ENCODE measurements at regions not wholly inside any gene's neighbourhood (a gene's known extent, or its start where the extent isn't known, plus 50 kb on each side); places are given as distances from the start of the nearest gene placed in this dataset.

DNA sequence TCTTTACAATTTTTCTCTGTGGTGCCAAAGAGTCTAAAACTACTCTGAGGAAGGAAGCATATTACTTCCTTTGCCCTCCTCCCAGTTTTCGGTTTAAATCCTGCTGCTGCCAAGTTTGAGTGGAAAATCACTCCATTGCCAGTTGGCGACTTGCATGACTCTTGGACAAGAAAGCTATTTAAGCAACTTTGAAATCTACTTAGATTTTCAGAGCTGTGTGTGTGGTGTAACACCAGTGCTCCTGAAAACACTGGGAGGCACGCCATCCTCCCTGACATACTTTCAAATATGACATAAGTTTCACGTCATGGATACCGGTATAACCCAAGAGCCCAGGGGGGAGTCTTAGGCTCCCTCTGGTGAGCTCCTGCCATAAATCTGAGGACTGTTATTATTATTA is 83.5 kb upstream of the RIOK2 start:
- Histone ChIP-seq H3K4me3 (no peak overlapping the region), H3K9me3 (replicated peaks) (peaks cover 11% of the 10 kb centered on the region), H3K27ac (replicated peaks) (no peak overlapping the region)

DNA sequence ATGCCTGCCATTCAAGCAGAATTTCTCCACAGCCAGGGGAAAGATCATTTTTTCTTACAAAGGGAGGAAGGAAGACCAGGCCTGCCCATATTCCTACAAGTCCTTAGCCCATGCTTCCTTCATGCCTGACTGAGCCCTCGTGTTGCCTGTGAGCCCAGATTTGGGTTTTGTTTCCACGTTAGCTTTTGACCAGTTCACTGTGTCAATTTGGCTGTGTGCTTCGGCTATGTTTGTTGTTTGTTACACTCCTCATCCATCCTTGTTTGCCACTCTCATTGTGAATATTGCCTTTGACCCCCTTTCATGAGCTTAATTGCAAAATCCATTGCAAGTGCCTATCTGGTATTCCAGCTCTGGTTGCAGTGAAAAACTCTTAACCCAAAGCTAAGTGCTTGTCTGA is 84.7 kb upstream of the RIOK2 start:
- intact Hi-C loops (cut with micrococcal nuclease) = no loop called here
- no peak overlapping the region for H3K4me3 ChIP-seq
- peaks cover 17% of the 10 kb centered on the region for H3K9me3 ChIP-seq (replicated peaks)
- H3K36me3 ChIP-seq = no peaks in the 10 kb centered on the region
- no peak for DNase-seq
- H3K27me3 ChIP-seq (ENCODE audit: low read depth) = no peaks in the 10 kb centered on the region
- TF ChIP-seq, protein P1, sequence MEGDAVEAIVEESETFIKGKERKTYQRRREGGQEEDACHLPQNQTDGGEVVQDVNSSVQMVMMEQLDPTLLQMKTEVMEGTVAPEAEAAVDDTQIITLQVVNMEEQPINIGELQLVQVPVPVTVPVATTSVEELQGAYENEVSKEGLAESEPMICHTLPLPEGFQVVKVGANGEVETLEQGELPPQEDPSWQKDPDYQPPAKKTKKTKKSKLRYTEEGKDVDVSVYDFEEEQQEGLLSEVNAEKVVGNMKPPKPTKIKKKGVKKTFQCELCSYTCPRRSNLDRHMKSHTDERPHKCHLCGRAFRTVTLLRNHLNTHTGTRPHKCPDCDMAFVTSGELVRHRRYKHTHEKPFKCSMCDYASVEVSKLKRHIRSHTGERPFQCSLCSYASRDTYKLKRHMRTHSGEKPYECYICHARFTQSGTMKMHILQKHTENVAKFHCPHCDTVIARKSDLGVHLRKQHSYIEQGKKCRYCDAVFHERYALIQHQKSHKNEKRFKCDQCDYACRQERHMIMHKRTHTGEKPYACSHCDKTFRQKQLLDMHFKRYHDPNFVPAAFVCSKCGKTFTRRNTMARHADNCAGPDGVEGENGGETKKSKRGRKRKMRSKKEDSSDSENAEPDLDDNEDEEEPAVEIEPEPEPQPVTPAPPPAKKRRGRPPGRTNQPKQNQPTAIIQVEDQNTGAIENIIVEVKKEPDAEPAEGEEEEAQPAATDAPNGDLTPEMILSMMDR (IDR thresholded peaks at IDR 0.05; ENCODE audit: borderline replicate concordance) = no peak
- H3K27ac ChIP-seq (replicated peaks) = no peak overlapping the region
- H3K4me1 ChIP-seq = no peaks in the 10 kb centered on the region

More for the DNA sequence above, 83.5 kb upstream of the RIOK2 start:
- Histone ChIP-seq H3K36me3 (no peaks in the 10 kb centered on the region), H3K27me3 (ENCODE audit: low read depth) (no peaks in the 10 kb centered on the region), H3K4me1 (no peaks in the 10 kb centered on the region)
- intact Hi-C loops (cut with micrococcal nuclease) = no loop called here
- DNase-seq = peak; percentile 37
- TF ChIP-seq, protein P1 (IDR thresholded peaks at IDR 0.05; ENCODE audit: borderline replicate concordance) = no peak

DNA sequence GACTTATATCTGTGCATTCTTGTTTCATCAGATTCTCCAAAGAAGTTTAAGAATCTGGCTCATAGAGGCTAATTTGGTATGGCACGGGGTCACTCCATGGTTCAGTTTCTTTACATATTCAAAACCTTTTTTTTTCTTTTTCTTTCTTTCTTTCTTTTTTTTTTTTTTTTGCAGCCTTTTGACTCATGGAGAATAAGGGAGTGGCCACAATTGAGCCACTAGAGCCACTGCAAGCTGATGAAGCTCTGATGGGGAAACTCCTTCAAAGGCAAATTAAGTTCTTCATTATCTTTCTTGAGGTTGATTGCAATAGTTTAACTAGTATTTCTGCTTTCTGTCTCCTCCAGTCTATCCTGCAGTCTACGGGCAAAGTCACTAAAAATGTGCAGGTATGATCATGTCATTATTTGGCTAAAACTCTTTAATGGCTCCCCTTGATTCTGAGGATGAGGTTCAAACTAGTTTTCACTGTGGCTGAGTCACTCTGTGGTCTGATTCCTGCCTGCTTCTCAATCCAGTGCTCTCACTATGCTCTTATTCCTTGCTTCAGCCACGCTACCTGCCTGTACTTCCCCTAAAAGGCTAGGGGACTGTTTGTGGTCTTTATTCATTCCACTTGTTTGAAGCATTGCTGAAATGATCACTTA is 93.5 kb upstream of the RIOK2 start:
- Histone ChIP-seq H3K9me3 (replicated peaks) (peaks cover 21% of the 10 kb centered on the region), H3K36me3 (no peaks in the 10 kb centered on the region), H3K4me1 (no peaks in the 10 kb centered on the region), H3K4me3 (no peak overlapping the region), H3K27ac (replicated peaks) (no peak overlapping the region), H3K27me3 (ENCODE audit: low read depth) (no peaks in the 10 kb centered on the region)
- intact Hi-C loops (cut with micrococcal nuclease) = no loop called here
- TF ChIP-seq, protein P1 (IDR thresholded peaks at IDR 0.05; ENCODE audit: borderline replicate concordance) = no peak
- no peak for DNase-seq

DNA sequence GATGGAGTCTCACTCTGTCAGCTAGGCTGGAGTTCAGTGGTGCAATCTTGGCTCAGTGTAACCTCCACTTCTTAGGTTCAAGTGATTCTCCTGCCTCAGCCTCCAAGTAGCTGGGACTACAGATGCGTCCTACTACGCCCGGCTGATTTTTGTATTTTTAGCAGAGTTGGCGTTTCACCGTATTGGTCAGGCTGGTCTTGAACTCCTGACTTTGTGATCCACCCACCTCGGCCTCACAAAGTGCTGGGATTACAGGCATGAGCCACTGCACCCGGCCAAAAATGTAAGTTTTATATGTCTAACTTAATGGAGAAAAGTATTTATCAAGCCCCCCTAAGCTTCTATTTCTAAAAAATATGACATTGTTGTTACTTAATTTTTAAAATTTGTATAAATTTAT is 98.2 kb upstream of the RIOK2 start:
- Histone ChIP-seq H3K4me3 (no peak overlapping the region), H3K9me3 (replicated peaks) (peaks cover 32% of the 10 kb centered on the region), H3K27me3 (ENCODE audit: low read depth) (no peaks in the 10 kb centered on the region), H3K4me1 (no peaks in the 10 kb centered on the region), H3K27ac (replicated peaks) (no peak overlapping the region), H3K36me3 (no peaks in the 10 kb centered on the region)
- DNase-seq = no peak
- intact Hi-C loops (cut with micrococcal nuclease) = no loop called here
- TF ChIP-seq, protein P1 (IDR thresholded peaks at IDR 0.05; ENCODE audit: borderline replicate concordance) = no peak

DNA sequence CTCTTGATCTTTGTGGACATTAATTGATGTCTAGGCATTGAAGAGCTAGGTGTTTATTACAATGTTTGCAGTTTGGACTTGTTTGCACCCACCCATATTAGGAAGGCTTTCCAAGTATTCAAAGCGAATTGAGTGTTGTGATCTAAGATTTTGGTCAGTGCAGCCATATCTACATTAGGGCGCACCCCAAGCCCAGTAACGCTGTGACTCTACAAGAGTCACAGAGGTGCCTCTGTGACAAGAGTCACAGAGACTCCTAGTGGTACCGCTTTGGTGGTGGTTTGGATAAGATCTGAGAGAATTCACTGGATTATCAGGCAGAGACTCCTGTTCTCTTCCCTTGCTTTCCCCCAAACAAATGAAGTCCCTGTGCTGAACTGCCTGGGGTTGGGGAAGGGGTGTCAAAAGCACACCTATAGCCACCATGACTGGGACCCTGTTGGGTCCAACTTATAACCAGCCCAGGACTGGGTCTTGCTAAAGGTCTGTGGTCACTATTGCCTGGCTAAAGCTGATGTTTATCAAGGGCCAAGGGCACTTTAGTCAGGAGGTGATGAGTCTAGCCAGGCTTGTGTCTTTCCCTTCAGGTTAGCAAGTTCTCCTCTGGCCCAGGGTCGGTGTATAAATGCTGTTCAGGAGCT is 114.1 kb upstream of the RIOK2 start:
- H3K4me1 ChIP-seq = no peaks in the 10 kb centered on the region
- TF ChIP-seq, protein P1 (IDR thresholded peaks at IDR 0.05; ENCODE audit: borderline replicate concordance) = peak; percentile 29
- no peak for DNase-seq
- peaks cover 9% of the 10 kb centered on the region for H3K9me3 ChIP-seq (replicated peaks)
- H3K27me3 ChIP-seq (ENCODE audit: low read depth) = no peaks in the 10 kb centered on the region
- no peaks in the 10 kb centered on the region for H3K36me3 ChIP-seq
- intact Hi-C loops (cut with micrococcal nuclease) = no loop called here
- no peak overlapping the region for H3K4me3 ChIP-seq
- H3K27ac ChIP-seq (replicated peaks) = no peak overlapping the region
